ENCODE measurements at regions not wholly inside any gene's neighbourhood (a gene's known extent, or its start where the extent isn't known, plus 50 kb on each side); places are given as distances from the start of the nearest gene placed in this dataset.

DNA sequence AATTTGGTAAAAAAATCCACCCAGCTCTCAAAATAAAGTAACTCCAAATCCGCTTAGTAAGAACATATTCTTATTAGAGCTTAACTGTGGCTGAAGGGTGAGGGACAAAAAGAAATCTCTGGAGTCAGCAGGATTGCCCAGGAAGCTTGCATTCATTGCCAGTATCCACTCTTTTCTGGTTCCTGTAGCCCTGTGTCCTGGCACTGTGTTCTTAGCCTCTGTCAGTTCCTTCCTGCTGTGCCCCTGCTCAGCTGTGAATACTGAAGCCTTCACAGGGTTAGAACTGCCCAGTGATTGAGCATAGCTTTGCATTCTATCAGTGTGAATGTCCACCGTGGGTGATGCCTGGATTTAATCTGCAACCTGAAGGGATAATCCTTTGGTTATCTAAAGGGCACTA, 266.9 kb upstream of the PELI2 start:
- Histone ChIP-seq H3K79me2 (ENCODE audit: control insufficient read depth, insufficient read depth, low read length) (no peaks in the 10 kb centered on the region), H3K4me2 (ENCODE audit: extremely low read depth, insufficient read depth, low read length) (no peak overlapping the region), H3K9ac (ENCODE audit: insufficient read depth, low read length) (no peak overlapping the region), H2AFZ (ENCODE audit: low read length) (no peak overlapping the region), H3K9me3 (ENCODE audit: control insufficient read depth, insufficient read depth, low read depth, low read length) (no peaks in the 10 kb centered on the region), H4K20me1 (ENCODE audit: control insufficient read depth, extremely low read depth, insufficient read depth, low read length) (no peaks in the 10 kb centered on the region), H3K4me3 (replicated peaks in 1 of 4; ENCODE audit: control extremely low read depth in 1 of 4, insufficient read depth in 1 of 4, low read depth in 3 of 4, low read length in 4 of 4) (no peak overlapping the region), H3K27me3 (ENCODE audit: control insufficient read depth, insufficient read depth, low read length) (no peaks in the 10 kb centered on the region), H3K27ac (ENCODE audit: insufficient read depth, low read length) (no peak overlapping the region), H3K4me1 (ENCODE audit: control insufficient read depth, extremely low read depth, insufficient read depth, low read length) (peaks cover 10% of the 10 kb centered on the region), H3K36me3 (ENCODE audit: control insufficient read depth, insufficient read depth, low read length) (no peaks in the 10 kb centered on the region)
- no peak for TF ChIP-seq EZH2 (IDR thresholded peaks at IDR 0.05; ENCODE audit: low read length, missing control alignments)
- TF ChIP-seq, protein P1, sequence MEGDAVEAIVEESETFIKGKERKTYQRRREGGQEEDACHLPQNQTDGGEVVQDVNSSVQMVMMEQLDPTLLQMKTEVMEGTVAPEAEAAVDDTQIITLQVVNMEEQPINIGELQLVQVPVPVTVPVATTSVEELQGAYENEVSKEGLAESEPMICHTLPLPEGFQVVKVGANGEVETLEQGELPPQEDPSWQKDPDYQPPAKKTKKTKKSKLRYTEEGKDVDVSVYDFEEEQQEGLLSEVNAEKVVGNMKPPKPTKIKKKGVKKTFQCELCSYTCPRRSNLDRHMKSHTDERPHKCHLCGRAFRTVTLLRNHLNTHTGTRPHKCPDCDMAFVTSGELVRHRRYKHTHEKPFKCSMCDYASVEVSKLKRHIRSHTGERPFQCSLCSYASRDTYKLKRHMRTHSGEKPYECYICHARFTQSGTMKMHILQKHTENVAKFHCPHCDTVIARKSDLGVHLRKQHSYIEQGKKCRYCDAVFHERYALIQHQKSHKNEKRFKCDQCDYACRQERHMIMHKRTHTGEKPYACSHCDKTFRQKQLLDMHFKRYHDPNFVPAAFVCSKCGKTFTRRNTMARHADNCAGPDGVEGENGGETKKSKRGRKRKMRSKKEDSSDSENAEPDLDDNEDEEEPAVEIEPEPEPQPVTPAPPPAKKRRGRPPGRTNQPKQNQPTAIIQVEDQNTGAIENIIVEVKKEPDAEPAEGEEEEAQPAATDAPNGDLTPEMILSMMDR (conservative IDR thresholded peaks at IDR 0.05 in 1 of 2, IDR thresholded peaks at IDR 0.05 in 1 of 2; ENCODE audit: low read depth in 1 of 2, low read length in 2 of 2), result no peak
- no peak for DNase-seq (ENCODE audit: low read depth in 2 of 2)

DNA sequence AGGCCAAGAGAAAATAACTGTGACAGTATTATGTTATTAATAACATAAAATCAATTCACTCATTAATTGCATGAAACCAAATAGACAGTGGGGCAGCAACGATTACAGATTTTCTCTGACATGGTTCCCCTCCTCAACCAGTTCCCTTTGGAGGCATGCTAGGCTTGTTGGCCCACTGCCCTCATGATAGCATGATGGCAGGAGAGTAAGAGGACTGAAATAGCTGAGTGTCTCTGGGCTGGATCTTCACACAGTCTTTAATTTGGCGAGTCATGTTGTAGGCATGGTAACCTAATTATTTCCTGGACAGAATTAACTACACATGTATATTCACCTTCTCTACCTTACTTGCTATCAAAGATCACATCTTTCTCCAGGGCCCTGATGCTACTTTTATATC, 266.2 kb upstream of the PELI2 start:
- H3K9me3 ChIP-seq (ENCODE audit: control insufficient read depth, insufficient read depth, low read depth, low read length), result no peaks in the 10 kb centered on the region
- TF ChIP-seq, protein P1 (conservative IDR thresholded peaks at IDR 0.05 in 1 of 2, IDR thresholded peaks at IDR 0.05 in 1 of 2; ENCODE audit: low read depth in 1 of 2, low read length in 2 of 2), result no peak
- no peak for TF ChIP-seq EZH2 (IDR thresholded peaks at IDR 0.05; ENCODE audit: low read length, missing control alignments)
- H3K4me1 ChIP-seq (ENCODE audit: control insufficient read depth, extremely low read depth, insufficient read depth, low read length), result peaks cover 10% of the 10 kb centered on the region
- no peaks in the 10 kb centered on the region for H3K36me3 ChIP-seq (ENCODE audit: control insufficient read depth, insufficient read depth, low read length)
- no peaks in the 10 kb centered on the region for H4K20me1 ChIP-seq (ENCODE audit: control insufficient read depth, extremely low read depth, insufficient read depth, low read length)
- H3K4me3 ChIP-seq (replicated peaks in 1 of 4; ENCODE audit: control extremely low read depth in 1 of 4, insufficient read depth in 1 of 4, low read depth in 3 of 4, low read length in 4 of 4), result no peak overlapping the region
- H3K27ac ChIP-seq (ENCODE audit: insufficient read depth, low read length), result no peak overlapping the region
- no peak for DNase-seq (ENCODE audit: low read depth in 2 of 2)
- no peaks in the 10 kb centered on the region for H3K27me3 ChIP-seq (ENCODE audit: control insufficient read depth, insufficient read depth, low read length)
- H3K4me2 ChIP-seq (ENCODE audit: extremely low read depth, insufficient read depth, low read length), result no peak overlapping the region
- no peak overlapping the region for H2AFZ ChIP-seq (ENCODE audit: low read length)
- no peak overlapping the region for H3K9ac ChIP-seq (ENCODE audit: insufficient read depth, low read length)
- no peaks in the 10 kb centered on the region for H3K79me2 ChIP-seq (ENCODE audit: control insufficient read depth, insufficient read depth, low read length)

DNA sequence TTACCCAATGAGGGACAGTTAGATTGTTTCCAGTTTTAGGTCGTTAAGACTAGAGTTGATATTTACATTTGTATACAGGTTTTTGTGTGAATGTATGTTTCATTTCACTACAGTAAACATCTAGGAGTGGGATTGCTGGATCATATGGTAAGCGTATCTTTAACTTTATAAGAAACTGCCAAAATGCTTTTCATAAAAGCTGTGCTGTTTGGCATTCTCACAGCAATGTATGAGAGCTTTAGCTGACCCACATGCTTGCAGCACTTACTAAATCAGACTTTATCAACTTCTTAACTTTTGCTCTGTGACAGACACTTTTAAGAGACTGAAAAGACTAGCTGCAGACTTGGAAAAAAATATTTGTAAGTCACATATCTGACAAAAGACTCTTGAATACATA, 262.5 kb upstream of the PELI2 start:
- Histone ChIP-seq H3K36me3 (ENCODE audit: control insufficient read depth, insufficient read depth, low read length) (no peaks in the 10 kb centered on the region), H3K4me2 (ENCODE audit: extremely low read depth, insufficient read depth, low read length) (no peak overlapping the region), H3K4me1 (ENCODE audit: control insufficient read depth, extremely low read depth, insufficient read depth, low read length) (peaks cover 3% of the 10 kb centered on the region), H3K9ac (ENCODE audit: insufficient read depth, low read length) (no peak overlapping the region), H4K20me1 (ENCODE audit: control insufficient read depth, extremely low read depth, insufficient read depth, low read length) (no peaks in the 10 kb centered on the region), H3K79me2 (ENCODE audit: control insufficient read depth, insufficient read depth, low read length) (no peaks in the 10 kb centered on the region), H3K27me3 (ENCODE audit: control insufficient read depth, insufficient read depth, low read length) (no peaks in the 10 kb centered on the region), H3K27ac (ENCODE audit: insufficient read depth, low read length) (no peak overlapping the region), H3K9me3 (ENCODE audit: control insufficient read depth, insufficient read depth, low read depth, low read length) (no peaks in the 10 kb centered on the region), H3K4me3 (replicated peaks in 1 of 4; ENCODE audit: control extremely low read depth in 1 of 4, insufficient read depth in 1 of 4, low read depth in 3 of 4, low read length in 4 of 4) (no peak overlapping the region), H2AFZ (ENCODE audit: low read length) (no peak overlapping the region)
- no peak for DNase-seq (ENCODE audit: low read depth in 2 of 2)
- TF ChIP-seq EZH2 (IDR thresholded peaks at IDR 0.05; ENCODE audit: low read length, missing control alignments), result no peak
- TF ChIP-seq, protein P1 (conservative IDR thresholded peaks at IDR 0.05 in 1 of 2, IDR thresholded peaks at IDR 0.05 in 1 of 2; ENCODE audit: low read depth in 1 of 2, low read length in 2 of 2), result no peak
